T-helper 17 cell (primary cell): ENCODE measurements at regions not wholly inside any gene's neighbourhood (a gene's known extent, or its start where the extent isn't known, plus 50 kb on each side); places are given as distances from the start of the nearest gene placed in this dataset.
"Not testable (repeated sequence)": the region's sequence is repeated elsewhere in the genome, so short reads cannot be mapped to it uniquely, and the experiment has no call there.

Experiments used
- ATAC-seq: fragments of 150-1000 bp; cut with Tn5 transposase; 2 replicates; pipeline ENCODE4 v1.10.0; 2021; ENCODE audit warnings: mild to moderate bottlenecking, moderate library complexity
- DNase-seq, 3 donors: peaks; one replicate each; pipeline versions ENCODE4 v3.0.0 to v3.0.0-alpha.2; 2020 to 2021
- H3K9me3 ChIP-seq: one replicate; pipeline ENCODE4 v1.7.0; 2013; ENCODE audit warnings: low read length, mild to moderate bottlenecking; ENCODE audit not compliant: control insufficient read depth, poor library complexity, severe bottlenecking
- H3K27ac Mint-ChIP-seq: one replicate; pipeline ENCODE4 v1.8.0; 2022; ENCODE audit warnings: mild to moderate bottlenecking, moderate library complexity, mixed read lengths
- H3K27me3 Mint-ChIP-seq: one replicate; pipeline ENCODE4 v1.8.0; 2022; ENCODE audit warnings: mixed read lengths
- H3K36me3 Mint-ChIP-seq: one replicate; pipeline ENCODE4 v1.8.0; 2022; ENCODE audit warnings: low read depth, mixed read lengths
- H3K4me1 Mint-ChIP-seq: one replicate; pipeline ENCODE4 v1.8.0; 2022; ENCODE audit warnings: mild to moderate bottlenecking, mixed read lengths
- H3K4me3 Mint-ChIP-seq: one replicate; pipeline ENCODE4 v1.8.0; 2022; ENCODE audit warnings: mild to moderate bottlenecking, moderate library complexity, mixed read lengths

DNA sequence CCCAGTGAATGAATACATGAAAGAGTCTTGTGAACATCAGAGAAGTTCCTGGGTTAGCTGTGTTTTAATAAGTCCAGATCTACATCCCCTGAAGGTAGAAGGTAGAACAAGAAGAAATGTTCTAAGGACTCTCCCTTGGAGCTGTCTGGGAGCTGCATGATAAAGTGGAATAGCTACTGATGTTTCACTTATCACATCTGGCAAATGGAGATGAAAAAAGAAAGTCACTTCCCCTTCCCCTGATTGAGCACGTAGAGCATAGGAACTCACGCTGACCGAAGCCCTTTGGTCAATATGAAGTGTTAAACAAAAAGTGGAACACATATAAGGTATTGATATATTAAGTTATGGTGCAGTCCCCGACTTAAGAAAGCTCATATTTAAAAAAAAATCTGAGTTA is 53.2 kb upstream of the PARP1 start:
- no peaks in the 10 kb centered on the region for H3K9me3 ChIP-seq
- H3K27ac Mint-ChIP-seq: no peak overlapping the region
- DNase-seq (no peak), ATAC-seq (no peak)
- peaks cover 11% of the 10 kb centered on the region for H3K4me1 Mint-ChIP-seq
- no peak overlapping the region for H3K4me3 Mint-ChIP-seq
- H3K27me3 Mint-ChIP-seq: no peaks in the 10 kb centered on the region
- no peaks in the 10 kb centered on the region for H3K36me3 Mint-ChIP-seq

DNA sequence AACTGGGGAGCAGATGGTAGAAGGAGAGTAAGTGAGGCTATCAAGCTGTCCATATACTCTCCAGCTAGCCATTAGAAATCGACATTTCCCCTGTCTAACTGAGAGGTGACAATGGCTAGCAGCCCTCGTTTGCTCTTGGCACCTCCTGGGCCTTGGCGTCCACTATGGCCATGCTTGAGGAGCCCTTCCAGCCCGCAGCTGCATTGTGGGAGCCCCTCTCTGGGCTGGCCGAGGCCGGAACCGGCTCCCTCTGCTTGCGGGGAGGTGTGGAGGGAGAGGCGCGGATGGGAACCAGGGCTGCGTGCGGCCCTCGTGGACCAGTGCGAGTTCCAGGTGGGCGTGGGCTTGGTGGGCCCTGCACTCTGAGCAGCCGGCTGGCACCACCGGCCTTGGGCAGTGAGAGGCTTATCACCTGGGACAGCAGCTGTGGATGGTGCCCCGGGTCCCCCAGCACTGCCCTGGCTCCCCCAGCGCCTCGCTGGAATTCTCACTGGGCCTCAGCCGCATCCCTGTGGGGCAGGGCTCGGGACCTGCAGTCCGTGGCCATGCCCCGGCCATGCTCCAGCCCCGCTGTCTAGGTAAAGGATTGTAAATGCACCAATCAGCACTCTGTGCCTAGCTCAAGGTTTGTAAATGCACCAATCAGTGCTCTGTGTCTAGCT is 56.2 kb upstream of the PARP1 start:
- Mint-ChIP-seq H3K4me1 (peaks cover 3% of the 10 kb centered on the region), H3K27ac (no peak overlapping the region), H3K36me3 (no peaks in the 10 kb centered on the region), H3K4me3 (no peak overlapping the region), H3K27me3 (no peaks in the 10 kb centered on the region)
- H3K9me3 ChIP-seq: no peaks in the 10 kb centered on the region
- DNase-seq: no peak
- no peak for ATAC-seq

DNA sequence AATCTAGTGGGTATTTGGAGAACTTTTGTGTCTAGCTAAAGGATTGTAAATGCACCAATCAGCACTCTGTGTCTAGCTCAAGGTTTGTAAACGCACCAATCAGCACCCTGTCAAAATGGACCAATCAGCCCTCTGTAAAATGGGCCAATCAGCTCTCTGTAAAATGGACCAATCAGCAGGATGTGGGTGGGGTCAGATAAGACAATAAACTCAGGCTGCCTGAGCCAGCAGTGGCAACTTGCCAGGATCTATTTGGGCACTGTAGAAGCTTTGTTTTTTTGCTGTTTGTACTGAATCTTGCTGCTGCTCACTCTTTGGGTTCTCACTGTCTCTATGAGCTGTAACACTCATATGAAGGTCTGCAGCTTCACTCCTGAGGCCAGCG is 56.7 kb upstream of the PARP1 start:
- not testable (repeated sequence) for ATAC-seq, H3K9me3 ChIP-seq, H3K27ac Mint-ChIP-seq, H3K27me3 Mint-ChIP-seq, H3K36me3 Mint-ChIP-seq, H3K4me1 Mint-ChIP-seq, DNase-seq, H3K4me3 Mint-ChIP-seq

DNA sequence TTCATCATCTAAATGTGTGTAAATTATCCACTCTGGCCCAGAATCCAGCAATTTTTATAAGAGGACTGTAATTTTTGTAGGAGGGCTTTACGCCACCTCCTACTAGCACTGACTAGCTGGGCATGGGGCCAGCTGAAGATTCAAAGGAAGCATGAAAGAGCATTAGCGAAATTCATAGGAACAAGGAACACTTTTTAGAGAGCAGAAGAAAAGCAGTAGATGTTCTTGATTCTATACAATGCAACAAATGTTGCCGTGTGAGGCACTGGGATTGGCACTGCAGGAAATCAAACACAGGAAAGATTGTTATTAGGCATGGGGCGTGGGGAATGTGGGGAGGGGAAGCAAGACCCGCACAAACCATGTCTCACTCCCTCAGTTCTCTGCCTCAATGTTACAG is 58.4 kb upstream of the PARP1 start:
- DNase-seq (no peak), ATAC-seq (no peak)
- H3K9me3 ChIP-seq: no peaks in the 10 kb centered on the region
- Mint-ChIP-seq H3K36me3 (no peaks in the 10 kb centered on the region), H3K27ac (no peak overlapping the region), H3K27me3 (no peaks in the 10 kb centered on the region), H3K4me1 (peaks cover 3% of the 10 kb centered on the region), H3K4me3 (no peak overlapping the region)

DNA sequence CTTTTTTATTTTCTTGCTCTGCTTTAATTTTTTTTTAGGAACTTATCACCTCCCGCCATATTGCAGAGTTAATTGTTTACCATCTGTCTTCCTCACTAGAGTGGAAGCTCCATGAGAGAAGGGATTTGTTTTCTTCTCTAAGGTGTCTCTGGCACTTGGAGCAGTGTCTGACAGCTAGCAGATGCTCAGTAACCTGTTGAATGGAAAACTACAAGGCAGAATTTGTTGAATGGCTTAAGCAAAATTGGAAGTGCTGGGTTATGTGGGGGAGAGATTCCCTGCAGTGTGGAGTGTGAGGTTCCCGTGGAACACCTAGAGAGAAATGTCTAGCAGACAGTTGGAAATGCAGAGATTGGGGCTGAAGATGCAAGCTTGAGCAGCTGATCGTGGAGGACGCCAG is 59.5 kb upstream of the PARP1 start:
- no peak overlapping the region for H3K27ac Mint-ChIP-seq
- H3K9me3 ChIP-seq: no peaks in the 10 kb centered on the region
- peaks cover 3% of the 10 kb centered on the region for H3K4me1 Mint-ChIP-seq
- no peak overlapping the region for H3K4me3 Mint-ChIP-seq
- no peaks in the 10 kb centered on the region for H3K36me3 Mint-ChIP-seq
- no peaks in the 10 kb centered on the region for H3K27me3 Mint-ChIP-seq
- DNase-seq (no peak), ATAC-seq (no peak)

DNA sequence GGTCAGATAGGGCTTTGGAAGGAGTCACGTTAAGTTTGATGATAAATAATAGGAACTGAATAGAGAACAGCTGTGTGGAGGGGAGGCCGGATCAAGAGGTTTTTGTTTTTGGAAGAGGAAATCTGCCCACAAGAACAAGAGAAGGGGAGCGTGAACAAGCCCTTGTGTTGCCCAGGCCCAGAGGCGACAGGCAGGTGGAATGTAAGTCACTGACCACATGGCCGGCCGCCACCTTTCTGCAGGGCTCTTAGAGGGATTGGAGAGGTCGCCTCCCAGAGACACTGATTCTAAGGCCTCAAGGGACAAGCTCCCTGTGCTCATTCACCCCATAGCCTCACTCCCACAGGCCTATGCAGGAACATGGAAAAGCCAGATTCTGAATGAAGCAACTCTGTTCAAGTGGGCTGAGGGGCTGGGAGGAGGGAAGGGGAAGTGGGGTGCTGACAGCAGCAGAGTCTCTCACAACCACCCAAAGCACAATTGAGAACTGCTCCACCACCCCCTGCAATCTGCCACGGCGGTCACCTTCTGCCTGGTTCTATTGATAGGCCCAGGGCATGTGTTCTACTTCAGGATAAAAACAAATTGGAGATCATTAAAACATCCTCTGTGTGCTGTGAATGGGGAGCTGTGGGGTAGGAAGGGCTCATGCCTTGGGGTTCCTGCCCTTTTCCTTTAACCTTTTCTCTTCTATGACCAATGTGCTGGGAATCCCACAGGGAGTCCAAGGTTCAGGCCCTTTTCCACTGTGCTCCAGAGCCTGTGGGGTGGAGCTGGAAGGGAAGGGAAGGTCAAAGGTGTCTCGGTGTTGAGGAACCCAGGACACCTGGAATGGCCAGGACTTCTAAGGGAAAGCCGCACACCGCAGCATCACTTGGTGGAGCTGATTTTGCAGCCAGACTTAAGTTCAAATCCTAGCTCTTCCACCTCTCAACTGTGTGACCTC is 63.3 kb upstream of the PARP1 start:
- Mint-ChIP-seq H3K27me3 (peaks cover 20% of the 10 kb centered on the region), H3K36me3 (no peaks in the 10 kb centered on the region), H3K4me1 (peaks cover 4% of the 10 kb centered on the region), H3K4me3 (no peak overlapping the region), H3K27ac (no peak overlapping the region)
- ATAC-seq (no peak), DNase-seq (no peak)
- H3K9me3 ChIP-seq: no peaks in the 10 kb centered on the region

DNA sequence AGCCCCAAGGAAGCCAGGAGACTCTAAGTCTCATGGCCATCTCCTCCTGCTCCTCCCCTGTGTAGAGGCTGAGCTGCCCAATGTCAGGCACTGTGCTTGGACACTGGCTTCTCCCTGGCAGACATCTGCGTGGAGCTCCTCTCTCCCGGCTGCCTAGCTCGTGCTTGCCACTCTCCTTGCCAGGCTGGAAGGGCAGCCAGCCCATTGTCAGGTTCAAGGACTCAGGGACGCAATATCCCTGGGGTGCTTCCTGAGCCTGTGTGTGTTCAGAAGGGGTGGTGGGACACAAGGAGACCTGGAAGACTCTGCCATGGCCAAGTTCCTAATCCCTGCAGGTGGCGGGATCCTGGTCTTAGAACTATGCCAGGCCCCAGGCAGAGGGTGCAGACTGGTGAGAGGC is 65.4 kb upstream of the PARP1 start:
- Mint-ChIP-seq H3K4me3 (no peak overlapping the region), H3K4me1 (peaks cover 6% of the 10 kb centered on the region), H3K27me3 (peaks cover 20% of the 10 kb centered on the region), H3K36me3 (no peaks in the 10 kb centered on the region), H3K27ac (no peak overlapping the region)
- no peak for ATAC-seq
- H3K9me3 ChIP-seq: no peaks in the 10 kb centered on the region
- no peak for DNase-seq

DNA sequence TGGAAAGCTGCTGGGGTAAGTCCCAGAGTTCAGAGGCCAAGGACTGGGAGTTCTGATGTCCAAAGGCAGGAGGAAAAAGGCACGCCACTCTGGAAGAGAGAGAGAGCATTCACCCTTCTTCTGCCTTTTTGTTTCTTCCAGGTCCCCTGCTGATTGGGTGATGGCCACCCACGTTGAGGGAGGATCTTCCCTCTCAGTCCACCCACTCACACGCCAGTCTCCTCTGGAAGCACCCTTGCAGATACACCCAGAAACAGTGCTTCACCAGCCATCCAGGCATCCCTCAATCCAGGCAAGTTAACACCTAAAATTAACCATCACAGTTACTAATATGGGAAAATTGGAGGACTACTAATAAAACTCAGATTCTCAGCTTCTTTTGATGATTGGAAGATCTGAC is 66.1 kb upstream of the PARP1 start:
- H3K27ac Mint-ChIP-seq: no peak overlapping the region
- ATAC-seq (no peak), DNase-seq (no peak)
- peaks cover 20% of the 10 kb centered on the region for H3K27me3 Mint-ChIP-seq
- H3K36me3 Mint-ChIP-seq: no peaks in the 10 kb centered on the region
- H3K9me3 ChIP-seq: no peaks in the 10 kb centered on the region
- no peak overlapping the region for H3K4me3 Mint-ChIP-seq
- peaks cover 6% of the 10 kb centered on the region for H3K4me1 Mint-ChIP-seq

DNA sequence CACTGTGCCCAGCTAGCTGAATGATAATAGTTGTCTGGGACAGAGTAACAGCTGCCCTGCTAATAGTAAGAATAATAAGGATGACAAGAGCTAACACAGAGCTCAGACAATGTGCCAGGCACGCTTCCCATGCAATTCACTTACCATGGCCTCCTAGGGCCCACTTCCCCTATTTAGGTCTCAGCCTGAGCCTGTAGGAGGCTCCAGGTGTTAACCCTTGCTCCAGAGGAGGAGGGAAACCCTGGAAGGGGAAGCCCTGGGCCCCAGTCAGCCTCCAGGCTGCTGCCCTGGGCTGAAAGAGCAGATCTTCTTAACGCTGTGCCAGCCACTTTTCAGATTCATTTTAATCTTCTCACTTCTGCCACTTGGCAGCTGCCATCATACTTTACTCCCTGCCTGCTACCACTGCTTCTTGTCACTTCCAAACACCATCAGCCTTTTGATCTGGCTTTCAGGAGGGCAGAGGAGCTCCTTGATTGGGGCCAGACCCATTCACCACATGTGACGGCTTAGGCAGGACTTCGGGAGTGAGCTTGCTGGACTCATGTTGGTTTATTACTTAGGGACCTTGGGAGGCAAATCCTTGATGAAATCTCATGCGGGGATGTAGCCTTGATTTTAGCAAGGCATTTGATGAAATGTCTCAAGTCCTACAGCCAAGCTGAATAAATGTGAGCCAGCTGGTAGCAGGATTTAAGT is 66.7 kb upstream of the PARP1 start:
- H3K4me3 Mint-ChIP-seq: no peak overlapping the region
- no peak for ATAC-seq
- no peak overlapping the region for H3K27ac Mint-ChIP-seq
- H3K36me3 Mint-ChIP-seq: no peaks in the 10 kb centered on the region
- H3K4me1 Mint-ChIP-seq: peaks cover 6% of the 10 kb centered on the region
- no peak for DNase-seq
- H3K27me3 Mint-ChIP-seq: peaks cover 20% of the 10 kb centered on the region
- H3K9me3 ChIP-seq: no peaks in the 10 kb centered on the region

DNA sequence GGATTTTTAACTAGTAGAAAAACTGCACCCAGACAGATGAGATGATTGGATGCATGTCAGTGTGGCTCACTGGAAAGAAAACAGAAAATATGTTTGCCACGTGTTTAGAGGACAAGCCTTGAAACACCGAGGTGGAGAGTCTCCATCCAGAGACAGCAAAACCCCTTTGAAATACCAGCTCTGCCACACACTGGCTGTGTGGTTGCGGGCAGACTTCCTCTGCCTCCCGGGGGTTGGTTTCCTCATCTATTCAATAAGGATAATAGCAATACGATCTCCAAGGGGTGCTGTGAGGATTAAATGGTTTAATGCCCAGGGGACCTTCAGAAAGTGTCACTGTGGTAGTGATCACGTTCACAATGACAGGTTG is 67.2 kb upstream of the PARP1 start:
- no peak for ATAC-seq

DNA sequence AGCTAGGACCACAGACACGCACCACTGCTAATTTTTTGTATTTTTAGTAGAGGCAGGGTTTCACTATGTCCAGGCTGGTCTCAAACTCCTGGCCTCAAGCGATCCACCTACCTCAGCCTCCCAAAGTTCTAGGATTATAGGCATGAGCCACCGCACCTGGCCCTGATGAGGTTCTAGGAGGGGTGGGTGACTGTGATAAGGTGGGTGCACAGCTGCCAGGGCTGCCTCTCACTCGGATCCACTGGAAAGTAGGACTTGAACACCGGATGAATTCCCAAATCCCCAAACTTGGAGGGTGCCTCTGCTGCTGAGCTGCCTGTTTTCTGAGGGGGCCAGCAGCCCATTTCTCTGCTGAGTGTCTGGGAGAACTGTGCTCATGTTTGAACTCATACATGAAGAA is 68.2 kb upstream of the PARP1 start:
- no peaks in the 10 kb centered on the region for H3K9me3 ChIP-seq
- Mint-ChIP-seq H3K36me3 (no peaks in the 10 kb centered on the region), H3K4me1 (peaks cover 6% of the 10 kb centered on the region), H3K4me3 (no peak overlapping the region), H3K27ac (no peak overlapping the region), H3K27me3 (peaks cover 20% of the 10 kb centered on the region)
- DNase-seq (no peak), ATAC-seq (no peak)

More for the DNA sequence above, 67.2 kb upstream of the PARP1 start:
- Mint-ChIP-seq H3K27ac (peak overlapping the region; percentile 29), H3K4me1 (peaks cover 6% of the 10 kb centered on the region), H3K36me3 (no peaks in the 10 kb centered on the region), H3K4me3 (no peak overlapping the region), H3K27me3 (peaks cover 20% of the 10 kb centered on the region)
- H3K9me3 ChIP-seq: no peaks in the 10 kb centered on the region
- DNase-seq: no peak

DNA sequence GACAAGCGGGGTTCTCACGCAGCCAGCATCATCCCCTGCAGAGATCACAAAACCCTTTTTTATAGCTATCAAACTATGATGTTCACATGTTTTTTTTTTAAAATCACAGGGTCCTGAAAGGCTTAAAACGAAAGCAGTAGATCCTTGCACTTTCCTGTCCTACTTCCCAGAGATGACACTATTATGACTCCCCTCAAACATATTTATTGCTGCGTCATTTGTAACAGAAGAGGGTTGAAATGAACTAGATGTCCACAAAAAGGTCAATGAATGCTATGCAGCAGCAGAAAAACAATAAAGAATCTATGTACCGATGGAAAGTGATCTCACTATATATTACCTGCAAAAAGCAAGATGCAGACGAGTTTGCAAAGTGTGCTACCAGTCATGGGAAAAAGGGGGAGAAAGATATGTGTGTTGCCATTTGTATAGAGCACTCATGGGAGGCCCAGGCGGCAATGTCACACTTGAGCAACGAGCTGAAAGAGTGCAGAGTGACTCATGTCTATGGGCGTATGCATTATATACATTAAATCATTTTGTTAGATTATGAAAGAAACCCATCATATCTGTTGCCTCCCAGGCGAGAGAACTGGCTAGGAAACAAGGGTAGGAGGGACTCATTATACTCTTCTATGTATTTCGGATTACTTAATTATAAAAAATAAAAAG is 68.9 kb upstream of the PARP1 start:
- H3K9me3 ChIP-seq: no peaks in the 10 kb centered on the region
- peaks cover 6% of the 10 kb centered on the region for H3K4me1 Mint-ChIP-seq
- peaks cover 20% of the 10 kb centered on the region for H3K27me3 Mint-ChIP-seq
- H3K4me3 Mint-ChIP-seq: no peak overlapping the region
- DNase-seq: no peak
- H3K36me3 Mint-ChIP-seq: peaks cover 2% of the 10 kb centered on the region
- H3K27ac Mint-ChIP-seq: no peak overlapping the region
- ATAC-seq: no peak

DNA sequence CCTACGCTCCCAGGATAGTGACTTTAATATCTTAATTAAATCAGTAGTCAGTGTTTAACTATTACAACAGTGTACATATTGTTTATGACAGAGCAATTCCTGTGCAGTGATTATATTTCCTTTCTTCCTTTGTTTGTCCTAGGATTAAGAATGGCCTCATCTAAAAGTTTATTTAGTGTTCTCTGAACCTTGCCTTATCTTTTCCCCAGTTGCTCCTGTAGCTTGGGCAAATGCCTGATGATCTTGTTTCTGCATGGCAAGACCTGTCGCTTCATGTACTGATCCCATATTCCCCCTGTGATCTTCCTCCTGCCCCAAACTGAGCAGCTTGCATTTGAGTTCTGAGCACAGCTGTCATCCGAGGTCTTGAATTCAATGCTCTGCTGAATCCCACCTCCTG is 69.1 kb upstream of the STUM start:
- H3K4me1 Mint-ChIP-seq: peaks cover 6% of the 10 kb centered on the region
- H3K27ac Mint-ChIP-seq: no peak overlapping the region
- peaks cover 3% of the 10 kb centered on the region for H3K36me3 Mint-ChIP-seq
- H3K27me3 Mint-ChIP-seq: peaks cover 9% of the 10 kb centered on the region
- DNase-seq (no peak), ATAC-seq (no peak)
- no peak overlapping the region for H3K4me3 Mint-ChIP-seq
- H3K9me3 ChIP-seq: no peaks in the 10 kb centered on the region
